ENCODE measurements at regions not wholly inside any gene's neighbourhood (a gene's known extent, or its start where the extent isn't known, plus 50 kb on each side); places are given as distances from the start of the nearest gene placed in this dataset.

- no peak for TF ChIP-seq ELF1 (tag; IDR thresholded peaks at IDR 0.05)
- TF ChIP-seq E2F3 (CRISPR knock-in tag; IDR thresholded peaks at IDR 0.05): no peak
- no peak for TF ChIP-seq ZBED1 (IDR thresholded peaks at IDR 0.05)
- TF ChIP-seq ELK3 (CRISPR knock-in tag; IDR thresholded peaks at IDR 0.05): no peak
- no peak for TF ChIP-seq CBFA2T2 (conservative IDR thresholded peaks at IDR 0.05)
- no peak for TF ChIP-seq TAF1 (IDR thresholded peaks at IDR 0.05; ENCODE audit: control insufficient read depth, extremely low read depth, insufficient read depth, low read length, severe bottlenecking)
- TF ChIP-seq ZNF41 (CRISPR knock-in tag; conservative IDR thresholded peaks at IDR 0.05): no peak
Measured at GRCh38 chr6:119633461-119633860, 283.9 kb upstream of the MAN1A1 start (continued).

- no peak overlapping the region for H3K27ac ChIP-seq (ENCODE audit: extremely low read depth, low read depth, low read length)
- H3K9me3 ChIP-seq (replicated peaks; ENCODE audit: control insufficient read depth, insufficient read depth, low read depth, low read length): peaks cover 2% of the 10 kb centered on the region; the same call in 1 of the 2 replicates
- FAIRE-seq (no peak), ATAC-seq (no peak), DNase-seq (ENCODE audit: extremely low read depth in 1 of 4, low spot score in 3 of 4) (no peak)
- no peaks in the 10 kb centered on the region for H3K9me1 ChIP-seq (ENCODE audit: control insufficient read depth, insufficient read depth, low read length)
- in situ Hi-C loops (cut with MboI) (no loop called here), intact Hi-C loops (cut with micrococcal nuclease) (no loop called here)
- H2AFZ ChIP-seq (ENCODE audit: low read depth, low read length): no peak overlapping the region
- no peaks in the 10 kb centered on the region for H3K27me3 ChIP-seq (ENCODE audit: control insufficient read depth in 2 of 2, insufficient read depth in 2 of 2, low read length in 2 of 2)
- H3K4me3 ChIP-seq: no peak overlapping the region
- H3K36me3 ChIP-seq (ENCODE audit: control insufficient read depth, insufficient read depth, low read length): no peaks in the 10 kb centered on the region
- no TSS peak for BruUV-seq (replicated peaks)
- 82% methylated on average over 5 of the region's 5 CpGs for WGBS (ENCODE audit: insufficient coverage, low coverage, missing lambda C conversion rate)
- peaks cover 8 to 31% of the 10 kb centered on the region in 2 experiments; a peak in 3 of 5 replicates for H3K4me1 ChIP-seq (replicated peaks in 1 of 2; ENCODE audit: control insufficient read depth in 2 of 2, insufficient read depth in 2 of 2, low read length in 2 of 2)
- ChIA-PET CTCF (ENCODE audit: low intra/inter-chr PET ratio) (no interaction called here), POLR2A (interaction anchor here (0.6 kb wide), 1 partner anchor 552 kb away, joined by 5 read pairs; the partner anchor contains the start of gene FAM184A)
- H3K4me2 ChIP-seq (ENCODE audit: insufficient read depth, low read length): no peak overlapping the region
- H3K9ac ChIP-seq (ENCODE audit: insufficient read depth in 1 of 2, low read depth in 2 of 2, low read length in 2 of 2): no peak overlapping the region
- no peaks in the 10 kb centered on the region for H3K79me2 ChIP-seq (ENCODE audit: control insufficient read depth, insufficient read depth, low read length)
- no peaks in the 10 kb centered on the region for H4K20me1 ChIP-seq (replicated peaks; ENCODE audit: control insufficient read depth, insufficient read depth, low read length)
- no peak for TF ChIP-seq MNT (conservative IDR thresholded peaks at IDR 0.05)
- no peak for TF ChIP-seq ZNF407 (IDR thresholded peaks at IDR 0.05; ENCODE audit: low read depth)
Measured at GRCh38 chr6:119630561-119631192, 281.1 kb upstream of the MAN1A1 start.
